ENCODE measurements at regions not wholly inside any gene's neighbourhood (a gene's known extent, or its start where the extent isn't known, plus 50 kb on each side); places are given as distances from the start of the nearest gene placed in this dataset.
A peak's percentile ranks its signal among the peaks of the same experiment; 100 is the strongest.
"Not testable (repeated sequence)": the region's sequence is repeated elsewhere in the genome, so short reads cannot be mapped to it uniquely, and the experiment has no call there.

DNA sequence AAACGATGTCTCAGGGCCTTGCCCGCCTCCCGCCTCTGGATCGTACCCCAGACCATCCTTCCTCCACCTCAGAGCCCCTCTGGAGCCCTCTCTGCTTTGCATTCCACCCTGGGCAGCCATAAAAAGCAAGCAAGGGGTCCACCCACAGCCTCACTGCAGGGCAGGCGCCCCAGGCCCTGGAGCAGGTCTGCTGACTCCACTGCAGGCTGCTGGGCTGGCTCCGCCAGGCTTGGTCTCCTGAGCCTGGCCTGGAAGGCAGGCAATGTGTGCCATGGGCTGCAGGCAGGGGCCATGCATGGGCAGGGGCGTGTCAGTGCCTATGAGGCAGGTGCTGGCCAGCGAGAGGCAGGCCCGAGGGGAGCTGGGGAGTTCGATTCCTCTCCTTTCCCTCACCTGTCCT lies 186.0 kb downstream of the ANKRD30B start:
- intact Hi-C loops (cut with DNase I) = no loop called here
- DNase-seq (ENCODE audit: low spot score) = no peak

DNA sequence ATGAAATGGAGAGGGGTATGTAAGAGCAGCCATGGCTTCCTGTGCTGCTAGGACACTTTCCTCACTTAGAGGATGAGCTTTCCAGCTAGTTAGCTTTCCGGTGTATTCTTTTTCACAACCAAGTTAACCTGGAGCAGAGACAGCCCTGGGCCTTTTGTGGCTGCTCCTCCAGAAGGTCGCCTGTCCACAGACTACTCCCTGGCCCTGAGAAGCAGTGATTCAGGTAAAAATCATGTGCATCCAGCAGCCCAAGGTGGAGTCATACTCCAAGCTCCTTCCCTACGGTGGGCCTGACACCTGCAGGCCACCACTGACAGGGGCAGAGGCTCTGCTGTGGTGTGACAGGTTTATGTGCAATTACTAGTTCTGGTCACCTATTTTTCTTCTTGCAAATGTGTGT lies 187.2 kb downstream of the ANKRD30B start:
- intact Hi-C loops (cut with DNase I) = no loop called here
- DNase-seq (ENCODE audit: low spot score) = no peak

DNA sequence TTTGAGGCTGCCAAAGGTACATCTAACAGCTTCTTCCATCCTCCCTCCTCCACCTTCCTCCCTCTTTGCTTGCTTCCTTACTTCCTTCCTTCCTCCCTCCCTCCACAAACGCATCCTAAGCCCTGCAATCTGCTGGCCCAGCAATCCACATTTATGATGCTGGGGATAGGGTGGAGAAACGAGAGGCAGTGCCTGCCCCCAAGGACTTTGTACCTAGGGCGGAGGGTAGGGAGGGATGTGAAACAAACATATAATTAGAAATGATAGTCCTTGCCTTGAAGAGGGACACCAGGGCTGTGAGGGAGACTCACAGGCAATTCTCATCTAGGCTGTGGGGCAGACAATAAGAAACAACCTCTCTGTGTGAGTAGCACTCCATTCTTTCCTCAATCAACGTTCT lies 188.3 kb downstream of the ANKRD30B start:
- intact Hi-C loops (cut with DNase I) = no loop called here
- no peak for DNase-seq (ENCODE audit: low spot score)

DNA sequence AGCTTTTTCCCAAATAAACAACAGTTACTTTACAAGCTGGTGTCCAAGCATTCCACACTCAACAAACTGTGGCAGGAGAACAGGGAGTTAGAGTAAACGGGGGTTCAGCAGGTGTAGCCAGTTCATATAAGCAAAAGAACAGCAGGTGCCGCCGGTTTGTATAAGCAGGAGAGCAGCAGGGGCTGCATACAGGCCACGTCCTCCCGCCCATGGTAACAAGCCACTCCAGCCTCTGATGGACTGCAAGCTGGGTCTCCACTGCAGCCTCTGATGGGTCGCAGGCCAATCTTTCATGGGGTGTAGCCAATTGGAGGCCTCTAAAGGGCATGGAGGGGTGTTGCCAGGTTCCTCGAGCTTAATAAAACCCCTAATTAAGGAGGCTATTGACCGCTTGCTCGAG lies 189.3 kb downstream of the ANKRD30B start:
- intact Hi-C loops (cut with DNase I) = no loop called here
- no peak for DNase-seq (ENCODE audit: low spot score)

DNA sequence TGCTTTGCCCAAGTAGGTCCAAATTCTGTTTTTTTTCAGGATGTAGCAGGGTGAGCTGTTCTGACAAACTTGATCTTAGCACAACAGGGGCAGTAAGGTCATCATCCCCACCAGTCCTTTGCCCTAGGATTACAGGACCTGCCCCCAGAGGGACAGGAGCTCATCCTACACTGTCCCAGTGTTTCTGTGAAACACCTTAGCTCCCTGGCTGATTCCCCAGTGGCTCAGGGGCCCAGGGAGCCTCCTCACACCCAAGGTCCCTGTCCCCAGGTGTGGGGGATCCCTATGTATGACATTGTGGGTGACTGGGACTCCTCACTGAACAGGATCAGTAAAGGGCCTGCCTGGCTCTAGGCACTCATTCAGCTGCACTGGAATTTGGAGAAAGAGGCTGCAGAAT lies 191.2 kb downstream of the ANKRD30B start:
- intact Hi-C loops (cut with DNase I) = no loop called here
- DNase-seq (ENCODE audit: low spot score) = peak; percentile 33

DNA sequence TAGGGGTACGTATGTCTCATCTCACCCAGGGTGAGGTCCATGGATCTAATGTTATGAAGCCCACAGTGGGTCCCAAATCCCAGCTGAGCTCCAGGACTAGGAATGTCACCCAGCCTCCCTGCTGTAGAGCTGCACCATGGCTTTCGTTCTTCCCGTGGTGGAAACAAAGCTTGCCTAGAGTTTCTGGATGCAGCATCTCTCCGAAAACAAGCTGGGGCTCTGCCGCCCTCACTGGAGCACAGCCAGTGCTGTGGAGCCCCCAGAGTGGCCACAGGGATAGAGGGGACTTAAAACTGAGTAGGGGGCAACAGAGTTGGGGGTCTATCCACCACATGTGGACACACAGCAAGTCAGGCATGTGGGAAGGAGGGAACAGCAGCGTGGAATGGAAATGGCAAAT lies 192.1 kb downstream of the ANKRD30B start:
- intact Hi-C loops (cut with DNase I); DNase-seq (ENCODE audit: low spot score): not testable (repeated sequence)

DNA sequence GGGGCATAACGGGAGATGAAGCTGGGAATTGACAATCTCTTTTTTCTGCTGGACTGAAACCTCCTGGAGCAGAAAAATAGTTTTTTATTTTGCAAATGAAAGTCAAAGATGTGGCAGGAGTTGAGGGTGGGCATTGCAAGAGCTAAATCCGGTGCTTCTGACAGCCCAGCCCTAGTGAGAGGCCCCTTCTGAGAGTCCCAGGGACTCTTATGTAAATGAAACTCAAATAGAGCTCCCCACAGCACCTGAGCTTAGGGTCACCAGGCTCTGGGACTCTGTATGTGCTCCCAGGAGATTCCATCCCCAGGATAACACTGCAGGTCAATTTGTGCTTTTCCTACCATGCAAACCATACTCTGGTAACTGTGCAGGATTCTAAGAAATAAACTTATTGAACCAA lies 192.8 kb downstream of the ANKRD30B start:
- intact Hi-C loops (cut with DNase I) = no loop called here
- DNase-seq (ENCODE audit: low spot score) = peak; percentile 46

DNA sequence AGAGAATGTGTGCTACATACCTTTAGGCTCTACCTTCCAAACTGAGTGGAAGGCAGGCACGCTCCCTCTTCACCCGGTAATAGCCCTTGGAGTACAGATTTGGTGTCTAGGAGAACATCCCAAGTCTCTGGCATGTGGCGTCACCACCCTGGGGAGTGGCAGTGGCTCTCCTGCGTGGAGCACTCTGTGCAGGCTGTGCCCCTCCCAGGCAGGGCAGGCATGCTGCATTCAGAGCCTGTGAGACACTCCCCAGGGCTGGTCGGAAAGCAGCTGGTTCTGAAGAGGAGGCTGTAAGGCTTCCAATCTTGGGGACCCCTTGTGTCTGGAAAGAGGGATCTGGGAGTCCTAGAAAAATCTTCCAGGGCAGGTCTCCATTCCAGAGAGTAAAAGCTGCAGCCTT lies 193.3 kb downstream of the ANKRD30B start:
- intact Hi-C loops (cut with DNase I) = no loop called here
- peak; percentile 73 for DNase-seq (ENCODE audit: low spot score)

DNA sequence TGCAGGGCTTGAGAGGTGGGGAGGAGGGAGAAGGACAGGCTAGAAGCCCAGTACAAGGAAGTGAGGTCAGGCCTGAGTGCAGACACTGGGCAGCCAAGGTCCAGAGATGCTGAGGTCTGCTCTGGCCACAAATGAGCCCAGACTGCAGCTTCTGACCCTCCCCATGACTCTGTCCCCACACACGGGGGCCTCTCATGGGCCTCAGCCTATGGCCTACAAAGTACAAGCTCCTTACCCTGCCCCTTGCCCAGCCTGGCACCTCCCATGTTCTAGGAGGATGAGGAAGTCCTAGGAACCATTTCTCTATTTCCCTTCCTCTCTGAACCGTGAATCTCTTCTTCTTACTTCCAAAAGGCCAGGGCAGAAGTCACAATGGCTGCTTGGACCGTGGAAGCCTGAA lies 193.8 kb downstream of the ANKRD30B start:
- peak; percentile 44 for DNase-seq (ENCODE audit: low spot score)
- intact Hi-C loops (cut with DNase I) = no loop called here

DNA sequence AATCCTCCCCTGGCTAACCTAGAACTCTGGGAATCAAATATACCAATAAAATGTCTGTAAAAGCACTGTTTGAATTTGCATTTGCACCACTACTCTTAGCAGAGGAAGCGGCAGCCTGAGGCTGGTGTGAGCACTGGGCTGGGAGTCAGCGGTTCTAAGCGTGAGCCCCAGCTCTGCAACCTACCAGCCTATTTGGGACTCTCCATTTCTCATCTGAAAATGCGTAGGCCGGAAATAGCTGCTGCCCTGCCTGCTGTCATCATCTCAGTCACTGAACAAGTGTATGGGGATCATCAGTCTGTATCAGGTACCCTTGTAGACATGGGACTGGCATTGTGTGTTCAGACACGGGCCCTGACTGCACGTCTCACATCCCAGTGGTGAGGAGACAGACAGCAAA lies 194.3 kb downstream of the ANKRD30B start:
- intact Hi-C loops (cut with DNase I) = no loop called here
- DNase-seq (ENCODE audit: low spot score) = peak; percentile 29

DNA sequence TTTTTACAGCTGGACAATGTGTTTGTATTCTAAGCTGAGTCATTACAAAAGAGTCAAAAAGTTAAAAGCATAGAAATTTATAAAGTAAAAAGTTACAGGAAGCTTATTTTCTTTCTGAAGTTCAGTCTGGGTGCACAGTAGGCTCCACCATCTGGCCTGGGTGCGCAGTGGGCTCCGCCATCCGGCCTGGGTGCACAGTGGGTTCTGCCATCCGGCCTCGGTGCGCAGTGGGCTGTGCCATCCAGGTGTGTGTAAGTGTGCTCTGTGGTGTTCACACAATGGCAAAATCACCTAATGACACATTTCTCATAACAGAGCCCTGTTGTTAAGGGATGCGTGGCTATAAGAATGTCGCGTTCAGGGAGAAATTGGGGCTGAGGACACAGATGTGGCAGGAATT lies 195.5 kb downstream of the ANKRD30B start:
- DNase-seq (ENCODE audit: low spot score) = no peak
- intact Hi-C loops (cut with DNase I) = no loop called here

DNA sequence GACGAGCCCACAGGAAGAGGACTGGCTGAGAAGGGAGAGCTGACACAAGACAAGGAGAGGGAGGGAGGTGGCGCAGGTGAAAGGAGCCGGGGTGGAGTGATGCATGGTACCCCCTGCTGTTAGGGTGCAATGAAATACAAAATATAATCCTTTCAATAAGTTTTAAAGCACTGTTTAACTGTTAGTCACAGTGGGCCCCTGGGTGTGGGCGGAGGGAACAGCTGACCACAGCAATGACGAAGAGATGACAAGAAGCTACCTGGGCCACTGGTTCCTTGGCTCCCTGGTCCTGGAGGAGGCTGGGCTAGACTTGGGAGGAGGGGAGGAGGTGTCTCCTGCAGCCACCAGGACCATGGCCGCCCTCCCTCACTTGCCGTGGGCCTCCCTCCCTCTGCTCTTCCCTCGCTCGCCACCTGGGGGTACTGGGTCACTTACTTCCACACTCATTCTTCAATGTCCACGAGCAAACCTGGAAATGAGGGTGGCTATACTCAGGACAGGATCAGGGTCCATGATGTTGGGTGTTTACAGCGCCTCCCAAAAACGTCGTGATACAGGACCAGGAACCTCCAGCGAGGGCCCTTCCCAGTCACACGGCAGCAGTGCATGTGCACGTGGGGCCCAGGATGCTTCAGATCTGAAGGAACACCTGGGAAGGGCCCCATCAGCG lies 196.1 kb downstream of the ANKRD30B start:
- peak; percentile 71 for DNase-seq (ENCODE audit: low spot score)

DNA sequence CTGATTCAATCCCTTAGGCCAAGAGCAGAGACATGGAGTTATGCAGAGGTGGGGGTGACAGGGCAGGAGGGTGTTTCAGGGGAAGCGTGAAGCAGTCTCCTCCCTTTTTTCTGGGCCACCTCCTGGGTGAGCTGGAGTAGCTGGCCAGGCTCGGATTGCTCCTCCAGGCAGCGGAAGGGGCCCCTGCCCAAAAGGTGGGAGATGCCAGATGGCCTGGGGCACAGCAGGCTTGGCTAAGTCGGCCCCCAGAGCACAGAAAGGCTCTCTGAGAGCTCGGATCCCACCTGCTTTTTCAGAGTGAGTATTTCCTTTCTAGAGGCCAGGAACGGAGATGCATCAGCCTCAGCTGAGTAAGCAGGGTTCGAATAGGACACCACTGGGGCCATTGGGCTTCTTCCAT lies 196.9 kb downstream of the ANKRD30B start:
- intact Hi-C loops (cut with DNase I) = no loop called here
- DNase-seq (ENCODE audit: low spot score) = peak; percentile 59

More for the DNA sequence above, 196.1 kb downstream of the ANKRD30B start:
- intact Hi-C loops (cut with DNase I) = no loop called here

DNA sequence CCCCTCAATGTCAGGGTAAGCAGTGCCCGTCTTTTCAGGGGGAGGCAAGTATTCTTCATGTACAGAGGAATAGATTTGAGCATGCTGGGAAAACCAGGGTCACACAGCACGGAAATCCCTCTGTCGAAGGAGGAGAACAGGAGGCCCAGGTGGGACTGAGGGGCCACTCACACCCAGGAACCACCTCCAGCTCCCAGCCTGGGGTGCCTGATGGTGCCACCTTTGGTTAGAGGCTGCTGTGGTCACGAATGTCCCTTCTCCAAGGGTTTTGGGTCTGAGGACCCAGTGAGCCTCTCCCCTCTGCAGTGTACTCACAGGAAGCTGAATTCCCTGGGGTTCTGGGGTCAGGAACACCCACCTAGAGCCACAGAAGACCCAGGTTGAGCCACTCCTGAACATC lies 197.3 kb downstream of the ANKRD30B start:
- intact Hi-C loops (cut with DNase I) = no loop called here
- peak; percentile 53 for DNase-seq (ENCODE audit: low spot score)

DNA sequence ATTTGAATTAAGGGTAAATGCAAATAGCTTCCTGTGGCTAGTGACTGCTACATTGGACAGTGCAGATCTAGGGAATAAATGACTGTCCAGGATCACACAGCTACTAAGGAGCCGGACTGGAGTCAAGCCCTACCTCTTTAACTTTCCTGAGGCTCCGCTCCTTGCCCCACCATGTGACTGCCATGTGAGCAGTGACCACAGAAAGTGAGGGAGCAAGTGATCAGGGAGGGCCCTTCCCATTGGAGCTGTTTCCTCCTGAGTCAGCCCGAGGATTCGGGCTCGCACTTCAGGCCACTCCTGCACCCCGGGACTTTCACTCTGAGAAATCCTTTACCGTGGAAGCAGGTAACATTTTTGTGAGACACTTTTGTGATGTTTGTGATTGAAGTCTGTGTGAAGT lies 198.0 kb downstream of the ANKRD30B start:
- DNase-seq (ENCODE audit: low spot score) = no peak

DNA sequence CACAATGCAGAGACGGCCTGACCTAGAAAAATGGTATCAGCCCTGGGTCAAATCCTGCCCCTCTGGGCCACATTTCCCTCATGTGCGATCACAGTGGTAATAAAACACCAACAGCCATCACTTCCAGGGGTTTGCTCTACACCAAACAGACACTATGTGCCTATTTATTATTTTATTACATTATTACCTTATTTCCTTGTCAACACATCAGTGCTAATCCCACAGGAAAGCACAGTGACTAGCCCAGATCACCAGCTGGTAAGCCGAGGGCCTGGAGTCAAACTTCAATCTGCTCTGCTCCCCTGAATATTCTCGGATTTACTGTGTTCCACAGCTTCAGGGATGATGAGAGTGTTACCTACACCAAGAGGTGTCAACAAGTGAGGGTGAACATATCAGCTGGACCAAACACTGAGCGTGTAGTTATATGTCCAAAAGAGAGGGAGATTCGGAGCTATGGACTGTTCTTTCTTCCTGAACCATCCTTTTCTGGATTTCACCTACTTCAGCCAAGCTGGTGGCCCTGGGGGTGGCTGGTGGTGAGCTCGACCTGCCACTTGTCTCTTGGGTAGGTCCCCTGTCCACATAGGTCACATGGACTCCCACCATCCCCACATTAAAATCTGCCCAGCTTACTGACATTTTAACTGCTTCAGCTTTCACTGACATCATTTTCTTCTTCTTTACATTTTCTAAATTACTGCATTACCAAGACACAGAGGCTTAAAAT lies 198.9 kb downstream of the ANKRD30B start:
- DNase-seq (ENCODE audit: low spot score); intact Hi-C loops (cut with DNase I): not testable (repeated sequence)

More for the DNA sequence above, 198.0 kb downstream of the ANKRD30B start:
- intact Hi-C loops (cut with DNase I) = no loop called here

DNA sequence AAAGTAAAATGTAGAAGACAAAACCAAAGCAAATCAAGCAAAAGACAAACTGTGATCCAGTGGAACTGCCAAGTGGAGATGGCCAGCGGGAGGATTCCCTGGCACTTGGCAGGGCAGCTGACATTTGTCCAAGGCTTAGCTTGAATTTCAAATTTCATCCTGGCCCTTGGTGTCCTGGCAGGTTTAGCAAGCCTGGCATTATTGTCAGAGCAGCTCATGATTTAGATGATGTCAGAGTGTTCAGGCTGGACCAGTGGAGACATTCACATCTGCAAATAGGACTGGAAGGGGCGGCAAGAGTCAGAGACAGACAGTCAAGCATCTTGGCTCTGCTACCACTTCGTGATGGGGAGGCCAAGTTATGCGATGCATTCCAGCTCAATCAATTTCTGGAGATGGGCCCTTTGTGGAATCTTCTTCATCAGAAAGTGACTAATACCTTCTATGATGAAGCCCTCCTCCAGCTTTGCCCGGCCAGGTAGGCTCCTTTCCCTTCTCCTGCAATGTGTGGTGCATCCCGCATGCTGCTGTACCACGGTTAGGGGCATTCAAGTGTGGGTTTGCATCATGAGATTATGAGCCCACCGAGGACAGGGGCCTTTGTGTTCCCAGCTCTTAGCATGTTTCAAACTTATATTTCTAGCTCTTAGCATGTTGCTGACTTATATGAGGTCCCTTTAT lies 199.7 kb downstream of the ANKRD30B start:
- DNase-seq (ENCODE audit: low spot score) = peak; percentile 47

DNA sequence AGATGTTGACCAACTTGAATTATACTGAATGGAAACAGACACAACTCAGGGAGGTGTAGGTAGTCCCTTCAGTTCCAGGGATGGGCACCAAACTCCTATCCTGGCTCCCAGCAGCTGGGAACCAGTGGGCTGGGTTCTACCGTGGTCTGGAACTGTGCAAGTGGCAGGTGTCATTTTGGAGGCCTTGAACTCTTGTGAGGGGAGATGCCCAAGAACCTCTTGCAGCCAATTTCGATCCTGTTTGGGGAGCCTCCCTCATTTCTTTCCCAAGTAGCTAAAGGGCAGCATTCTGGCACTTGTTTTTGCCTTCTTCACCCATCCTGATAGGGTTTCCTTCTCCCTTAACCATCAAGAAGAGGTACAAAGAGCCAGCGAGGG lies 200.2 kb downstream of the ANKRD30B start:
- intact Hi-C loops (cut with DNase I) = no loop called here

More for the DNA sequence above, 199.7 kb downstream of the ANKRD30B start:
- intact Hi-C loops (cut with DNase I) = no loop called here

DNA sequence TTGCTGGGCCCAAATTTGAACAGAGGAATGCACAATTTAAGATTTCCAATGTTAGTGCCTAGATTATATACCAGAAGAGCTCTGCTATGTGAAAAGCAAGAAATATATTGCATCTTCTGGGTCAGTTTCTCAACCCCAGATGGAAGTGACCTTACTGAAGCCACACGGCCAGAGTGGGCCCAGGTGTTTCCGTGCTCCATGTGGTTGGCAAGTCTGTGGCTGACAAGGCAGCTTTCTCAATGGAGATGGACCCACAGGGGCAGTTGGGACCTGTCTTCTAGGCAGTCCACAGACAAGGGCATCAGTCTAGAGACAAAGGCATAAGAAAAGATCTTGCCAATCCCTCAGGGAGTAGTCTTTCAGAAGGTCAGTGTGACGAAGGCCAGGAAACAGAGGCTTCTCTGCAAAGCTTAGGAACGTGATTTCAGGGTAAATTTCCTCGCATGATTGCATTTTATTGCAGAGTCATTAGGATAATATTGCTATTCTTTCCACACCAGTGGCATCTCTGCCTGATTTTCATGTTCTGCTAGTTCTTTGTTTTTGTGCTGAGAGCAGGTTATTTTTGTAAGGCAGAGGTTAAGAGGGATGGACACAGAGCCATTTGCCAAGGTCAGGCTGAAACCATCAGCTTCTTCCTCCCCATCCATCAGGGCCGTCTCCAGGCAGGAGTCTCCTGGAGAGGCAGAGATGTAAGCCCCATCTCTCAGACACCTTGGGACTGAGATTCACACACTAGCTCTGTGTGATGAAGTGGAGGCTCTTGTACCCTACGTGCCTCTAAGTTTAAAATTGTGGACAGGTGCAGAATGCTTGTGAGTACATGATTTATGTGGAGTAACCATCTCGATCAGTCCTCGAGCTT lies 202.1 kb downstream of the ANKRD30B start:
- DNase-seq (ENCODE audit: low spot score) = peak; percentile 14
- intact Hi-C loops (cut with DNase I) = no loop called here

More for the DNA sequence above, 200.2 kb downstream of the ANKRD30B start:
- peak; percentile 58 for DNase-seq (ENCODE audit: low spot score)
